ENCODE measurements at regions not wholly inside any gene's neighbourhood (a gene's known extent, or its start where the extent isn't known, plus 50 kb on each side); places are given as distances from the start of the nearest gene placed in this dataset.

GRCh38 chr10:3510741-3511140 is 274.3 kb downstream of the KLF6 start:
- DNase-seq = no peak

- no peak for DNase-seq
Measured at GRCh38 chr10:3509355-3509754, 275.7 kb downstream of the KLF6 start.

GRCh38 chr10:3503299-3503698 is 281.7 kb downstream of the KLF6 start:
- no peak for DNase-seq

- DNase-seq = no peak
Measured at GRCh38 chr10:3502673-3503072, 282.3 kb downstream of the KLF6 start.

- no peak for DNase-seq
Measured at GRCh38 chr10:3500408-3500856, 284.6 kb downstream of the KLF6 start.

GRCh38 chr10:3499120-3499519 is 285.9 kb downstream of the KLF6 start:
- no peak for DNase-seq

DNA sequence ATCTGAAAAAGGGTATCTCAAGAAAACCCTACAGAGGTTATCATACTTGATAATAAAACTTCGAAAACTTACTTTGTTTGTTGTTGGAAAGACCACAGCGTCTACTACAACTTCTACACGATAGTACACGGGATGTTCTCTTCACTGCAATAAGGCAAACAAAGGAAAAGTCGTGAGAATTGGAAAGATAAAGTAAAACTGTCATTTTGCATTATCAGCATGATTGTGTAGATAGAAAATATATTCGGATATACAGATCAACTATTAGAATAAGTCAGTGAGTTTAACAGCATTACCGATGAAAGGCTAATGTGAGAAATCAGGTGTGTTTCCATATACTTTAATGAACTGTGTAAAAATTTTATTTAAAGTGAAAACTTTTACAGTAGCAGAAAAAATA is 287.4 kb downstream of the KLF6 start:
- no peak for DNase-seq

- no peak for DNase-seq
Measured at GRCh38 chr10:3496138-3496537, 288.9 kb downstream of the KLF6 start.

GRCh38 chr10:3495281-3495680 is 289.7 kb downstream of the KLF6 start:
- no peak for DNase-seq

GRCh38 chr10:3494838-3495230 is 290.2 kb downstream of the KLF6 start:
- DNase-seq = no peak

GRCh38 chr10:3494131-3494837 is 290.7 kb downstream of the KLF6 start:
- no peak for DNase-seq

GRCh38 chr10:3493621-3494020 is 291.4 kb downstream of the KLF6 start:
- no peak for DNase-seq

- no peak for DNase-seq
Measured at GRCh38 chr10:3491571-3491970, 293.4 kb downstream of the KLF6 start.

DNA sequence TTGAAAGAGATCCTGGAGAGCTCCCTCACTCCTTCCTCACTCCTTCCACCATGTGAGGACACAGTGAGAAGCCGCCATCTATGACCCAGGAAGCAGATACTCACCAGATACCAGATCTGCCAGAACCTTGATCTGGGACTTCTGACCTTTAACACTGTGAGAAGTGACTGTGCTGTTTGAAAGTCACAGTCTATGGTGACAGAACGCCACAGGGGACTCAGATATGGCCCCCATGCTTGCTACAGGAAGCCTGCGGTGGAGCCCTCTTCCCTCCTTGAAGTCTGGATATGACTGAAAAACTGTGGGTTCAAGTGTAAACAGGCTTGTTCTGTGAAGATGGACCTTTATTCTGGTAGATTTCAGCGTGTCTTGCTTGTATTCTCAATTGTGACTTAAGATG is 297.8 kb downstream of the KLF6 start:
- DNase-seq = no peak

DNA sequence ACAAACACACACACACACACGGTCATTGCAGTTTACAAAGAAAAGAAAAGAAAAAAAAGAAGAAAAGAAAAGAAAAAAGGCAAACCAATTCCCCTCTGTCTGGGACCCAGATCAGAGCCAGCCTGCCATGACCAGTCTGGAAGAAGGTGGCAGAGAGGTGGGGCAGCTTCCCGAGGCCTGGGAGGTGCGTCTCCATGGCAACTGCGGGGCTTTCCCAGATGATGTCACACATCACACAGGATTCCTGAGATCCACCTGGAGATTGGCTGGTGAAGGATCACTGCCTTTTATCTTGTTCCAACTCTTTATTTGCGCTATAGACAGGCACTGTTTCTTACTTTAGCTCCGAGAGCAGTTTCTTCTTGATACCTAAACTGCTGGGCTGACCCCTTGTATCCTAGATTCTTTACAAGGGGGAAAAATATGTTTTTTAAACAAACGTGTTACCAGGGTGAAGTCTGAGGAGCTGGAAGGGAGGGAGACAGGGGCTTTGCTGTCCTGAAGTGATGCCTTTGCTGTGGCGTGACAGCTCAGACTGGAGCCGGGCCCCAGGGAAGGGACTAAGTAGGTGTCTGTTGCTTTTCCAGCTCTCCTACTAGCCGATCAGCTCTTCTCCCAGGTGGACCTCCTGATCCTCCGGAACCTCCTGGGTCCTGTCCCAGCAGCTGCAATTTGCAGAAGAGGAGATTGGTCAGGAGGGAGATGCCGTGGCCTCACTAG is 298.5 kb downstream of the KLF6 start:
- DNase-seq = peak in 1 of 2 experiments; percentile 9

GRCh38 chr10:3485057-3485686 is 299.8 kb downstream of the KLF6 start:
- DNase-seq = no peak

GRCh38 chr10:3484306-3485056 is 300.5 kb downstream of the KLF6 start:
- DNase-seq = no peak

DNA sequence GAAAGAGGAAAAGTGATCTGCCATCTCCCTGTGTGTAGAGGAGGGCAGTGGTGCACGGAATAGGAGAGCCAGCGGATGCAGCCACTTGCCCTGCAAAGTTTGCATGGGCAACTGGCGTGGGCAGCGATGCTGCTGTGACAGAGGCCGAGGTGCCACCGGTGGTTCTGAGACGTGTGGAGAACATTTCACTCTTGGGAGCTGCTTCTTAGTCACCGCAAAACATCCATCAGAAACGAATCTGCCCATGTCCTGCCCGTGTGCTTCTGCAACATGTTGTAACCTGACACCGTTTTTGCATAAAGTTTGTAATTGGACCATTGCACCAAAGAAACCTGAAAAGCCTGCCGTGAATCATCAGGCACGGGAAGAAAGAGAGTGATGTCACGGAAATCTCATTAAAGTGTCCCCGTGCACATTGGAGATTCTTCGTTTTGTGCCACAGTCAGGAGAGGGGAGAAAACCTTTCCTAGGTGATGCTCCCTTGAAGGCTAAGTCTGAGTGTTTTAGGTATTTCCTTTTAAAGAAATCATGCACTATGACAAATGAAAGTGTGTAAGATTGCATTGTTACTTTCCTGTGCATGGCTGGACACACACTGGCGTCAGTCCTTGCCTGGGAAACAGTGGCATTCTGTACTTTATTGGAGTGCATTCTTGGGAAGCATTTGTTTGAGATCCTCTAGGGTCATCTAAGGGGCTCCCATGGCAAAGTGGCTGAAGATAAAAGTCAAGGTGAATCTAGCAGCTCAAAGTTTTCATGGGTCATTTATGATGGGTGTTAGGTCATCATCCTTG is 302.6 kb downstream of the KLF6 start:
- peak in 1 of 2 experiments; percentile 46 for DNase-seq

DNA sequence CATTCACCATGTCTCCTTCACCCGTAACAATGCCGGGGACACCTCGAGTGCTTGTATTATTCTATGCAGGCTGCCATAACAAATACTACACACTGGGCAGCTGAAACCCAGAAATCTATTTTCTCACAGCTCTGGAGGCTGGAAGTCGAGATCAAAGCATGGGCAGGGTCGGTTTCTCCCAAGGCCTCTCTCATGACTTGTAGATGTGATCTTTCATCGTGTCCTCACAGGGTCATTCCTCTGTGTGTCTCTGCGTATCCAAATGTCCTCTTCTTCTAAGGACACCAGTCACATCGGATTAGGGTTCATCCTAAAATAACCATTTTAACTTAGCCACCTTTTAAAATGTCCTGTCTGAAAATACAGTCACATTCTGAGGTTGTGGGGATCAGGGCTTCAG is 303.5 kb downstream of the KLF6 start:
- no peak for DNase-seq

DNA sequence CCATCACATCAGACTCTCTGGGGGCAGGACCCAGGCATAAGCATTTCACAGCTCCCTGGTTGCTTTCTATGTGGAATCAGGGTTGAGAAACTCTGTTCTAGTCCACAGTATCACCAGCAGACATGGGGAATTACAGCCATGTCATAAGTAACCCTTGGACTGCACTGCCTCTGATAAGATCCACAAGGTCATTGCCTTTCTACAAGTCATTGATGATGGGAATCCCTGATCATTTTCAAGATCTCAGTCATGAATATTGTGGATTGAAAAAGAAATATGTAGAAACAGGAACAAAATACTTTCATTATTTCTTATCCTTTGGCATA is 304.1 kb downstream of the KLF6 start:
- no peak for DNase-seq

DNA sequence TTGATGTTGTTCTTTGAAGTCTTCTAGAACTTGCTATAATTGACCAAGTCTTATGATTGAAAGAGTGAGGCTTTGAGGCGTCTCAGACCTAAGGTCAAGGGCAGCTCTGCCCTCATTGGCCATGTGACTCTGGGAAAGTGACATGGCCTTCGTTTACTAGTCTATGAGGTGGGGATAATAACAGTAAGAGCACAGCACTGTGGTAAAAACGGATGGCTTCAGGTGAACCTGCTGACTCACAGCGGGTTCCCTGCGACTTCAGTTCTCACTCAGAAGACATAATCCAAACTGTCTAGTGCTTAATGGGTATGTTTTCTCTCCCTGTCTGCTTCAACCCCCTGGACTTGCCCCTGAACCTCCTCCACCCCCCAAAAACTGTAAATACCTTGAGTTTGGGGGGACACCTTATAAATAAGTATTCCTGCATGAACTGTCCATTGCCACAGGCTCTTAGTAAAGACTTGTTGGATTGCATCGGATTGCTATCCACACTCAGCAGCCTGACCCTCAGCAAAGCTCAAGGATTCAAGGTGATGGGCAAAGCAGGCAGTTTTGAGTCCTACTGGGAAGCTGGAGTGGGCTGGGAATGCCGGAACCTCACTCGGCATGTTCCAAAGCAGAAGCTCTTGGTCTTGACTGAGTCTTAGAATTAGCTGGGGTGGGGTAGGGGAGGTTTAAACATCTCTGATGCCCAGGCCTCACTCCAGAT is 304.6 kb downstream of the KLF6 start:
- no peak for DNase-seq

DNA sequence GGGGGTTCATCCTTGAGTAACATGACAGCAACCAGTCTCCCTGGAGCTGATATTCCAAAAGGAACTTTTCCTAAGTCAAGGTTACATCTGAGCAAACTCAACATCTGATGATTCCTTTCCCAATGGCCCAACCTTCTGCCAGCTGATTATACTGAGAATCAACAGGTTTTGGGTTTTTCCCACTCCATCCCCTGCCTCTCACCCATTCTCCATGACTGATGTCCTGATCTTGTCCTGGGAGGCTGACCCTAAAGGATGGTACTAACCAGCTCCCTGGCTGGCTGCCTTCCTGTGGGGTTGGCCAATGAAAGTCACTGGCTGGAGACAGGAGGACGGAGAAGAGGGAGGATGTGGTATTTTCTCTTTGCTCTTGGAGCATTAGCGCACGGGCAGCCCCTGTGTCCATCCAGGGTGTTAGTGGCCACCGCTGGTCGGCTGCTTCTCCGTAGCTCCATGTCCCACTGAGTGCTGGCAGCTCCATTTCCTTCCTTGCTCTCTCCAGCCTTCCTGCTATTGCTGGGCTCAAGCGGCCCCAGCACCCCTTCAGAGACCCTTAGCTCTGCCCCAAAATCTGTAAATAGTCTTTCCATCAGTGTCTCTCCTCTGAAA is 306.2 kb upstream of the PITRM1 start:
- no peak for DNase-seq
